SK-N-SH (cell line): ENCODE measurements at regions not wholly inside any gene's neighbourhood (a gene's known extent, or its start where the extent isn't known, plus 50 kb on each side); places are given as distances from the start of the nearest gene placed in this dataset.

ENCODE experiments used
- CTCF ChIA-PET: fragments of 300-600, 350-600 bp; formaldehyde crosslinking; extraction: SDS; loops from one replicate; lab custom pipeline; 2021; lab: Yijun Ruan, JAX
- POLR2A ChIA-PET: fragments of 350-600 bp; sonication (Branson Sonifier 250); formaldehyde crosslinking; extraction: SDS; loops from one replicate; lab custom pipeline; 2020; ENCODE audit warnings: antibody characterized with exemption, inconsistent platforms; lab: Yijun Ruan, JAX
- DNase-seq: peaks from one replicate; pipeline ENCODE4 v3.0.0; 2012
- H2AFZ ChIP-seq: fragments of 200-600 bp; sonication (generic); 2 replicates; pipeline ENCODE4 v1.8.1; 2016; ENCODE audit warnings: antibody characterized with exemption, mild to moderate bottlenecking, low read depth
- H3F3A ChIP-seq: fragments of 200-600 bp; sonication (generic); replicated peaks from 2 replicates; pipeline ENCODE3; 2016; ENCODE audit warnings: antibody characterized with exemption, mild to moderate bottlenecking; ENCODE audit not compliant: insufficient read depth
- H3K27ac ChIP-seq, 2 experiments: fragments of 200-500 bp in 1 of 2; fragments of 200-600 bp in 1 of 2; sonication (Bioruptor generic) in 1 of 2; sonication (generic), shearing (Covaris generic) in 1 of 2; 2 replicates each; pipeline versions ENCODE4 v1.5.1 to v1.6.1; 2014 to 2016; ENCODE audit warnings: low read depth in 2 of 2, inconsistent platforms in 1 of 2, low read length in 1 of 2, mild to moderate bottlenecking in 1 of 2, mixed read lengths in 1 of 2
- H3K27me3 ChIP-seq: fragments of 200-600 bp; sonication (generic), shearing (Covaris generic); 2 replicates; pipeline ENCODE4 v1.6.1; 2016; ENCODE audit warnings: mixed run types; ENCODE audit not compliant: insufficient read depth
- H3K36me3 ChIP-seq, 2 experiments: fragments of 200-500 bp in 1 of 2; fragments of 200-600 bp in 1 of 2; sonication (Bioruptor generic) in 1 of 2; sonication (generic) in 1 of 2; replicated peaks in 1 of 2; 2 replicates each; pipeline versions ENCODE3 to v1.5.1; 2014 to 2016; ENCODE audit warnings: low read length in 1 of 2, mild to moderate bottlenecking in 1 of 2; ENCODE audit not compliant: insufficient read depth in 2 of 2, control insufficient read depth in 1 of 2
- H3K4me1 ChIP-seq, 2 experiments: fragments of 200-500 bp in 1 of 2; fragments of 200-600 bp in 1 of 2; sonication (Bioruptor generic) in 1 of 2; sonication (generic), shearing (Covaris generic) in 1 of 2; 2 replicates each; pipeline versions ENCODE4 v1.5.1 to v1.6.1; 2014 to 2016; ENCODE audit warnings: low read depth in 1 of 2, low read length in 1 of 2, mixed run types in 1 of 2; ENCODE audit not compliant: insufficient read depth in 2 of 2, control insufficient read depth in 1 of 2
- H3K4me2 ChIP-seq: fragments of 200-600 bp; sonication (generic), shearing (Covaris generic); 2 replicates; pipeline ENCODE4 v1.6.1; 2017; ENCODE audit warnings: mixed run types
- H3K4me3 ChIP-seq, 2 experiments: fragments of 200-500 bp in 1 of 2; fragments of 200-600 bp in 1 of 2; sonication (Bioruptor generic) in 1 of 2; sonication (generic), shearing (Covaris generic) in 1 of 2; 2 replicates each; pipeline versions ENCODE4 v1.5.1 to v1.8.1; 2014 to 2016; ENCODE audit warnings: low read depth in 2 of 2, inconsistent platforms in 1 of 2, low read length in 1 of 2, mild to moderate bottlenecking in 1 of 2, mixed read lengths in 1 of 2, moderate library complexity in 1 of 2
- H3K79me2 ChIP-seq: fragments of 200-600 bp; sonication (generic); 2 replicates; pipeline ENCODE4 v1.8.1; 2017; ENCODE audit warnings: mild to moderate bottlenecking; ENCODE audit not compliant: insufficient read depth
- H3K9ac ChIP-seq: fragments of 200-600 bp; sonication (generic); 2 replicates; pipeline ENCODE4 v1.6.1; 2017; ENCODE audit warnings: mixed run types
- H3K9me2 ChIP-seq: fragments of 200-600 bp; sonication (generic); 2 replicates; pipeline ENCODE4 v1.6.1; 2017; ENCODE audit warnings: mixed run types
- H3K9me3 ChIP-seq: fragments of 200-600 bp; sonication (generic); 2 replicates; pipeline ENCODE4 v1.6.1; 2017; ENCODE audit warnings: mixed run types, mild to moderate bottlenecking, moderate library complexity
- H4K20me1 ChIP-seq: fragments of 200-600 bp; sonication (generic); 2 replicates; pipeline ENCODE4 v1.6.1; 2017; ENCODE audit warnings: mild to moderate bottlenecking, mixed run types; ENCODE audit not compliant: insufficient read depth
- CHD2 ChIP-seq: fragments of 150-350 bp; IDR thresholded peaks from 2 replicates; pipeline ENCODE4 v1.6.1; 2018; ENCODE audit warnings: low read length; ENCODE audit not compliant: partially characterized antibody
- CTCF ChIP-seq: fragments of 200-600 bp; sonication (generic); IDR thresholded peaks from 2 replicates; pipeline ENCODE4 v1.6.1; 2017; ENCODE audit warnings: antibody characterized with exemption, mild to moderate bottlenecking, moderate library complexity
- ELF1 ChIP-seq: IDR thresholded peaks from 2 replicates; pipeline ENCODE4 v1.4.0; 2012
- EZH2phosphoT487 ChIP-seq: fragments of 200-600 bp; sonication (generic); IDR thresholded peaks from 2 replicates; pipeline ENCODE4 v1.6.1; 2017; ENCODE audit warnings: low read depth, mixed run types, mild to moderate bottlenecking, antibody characterized with exemption, moderate library complexity, borderline replicate concordance
- FOSL2 ChIP-seq: IDR thresholded peaks from 2 replicates; pipeline ENCODE4 v1.4.0; 2012; ENCODE audit warnings: low read depth, mild to moderate bottlenecking, moderate library complexity, borderline replicate concordance
- FOXJ3 ChIP-seq: sonication (generic); formaldehyde crosslinking; IDR thresholded peaks from 2 replicates; pipeline ENCODE4 v1.5.1; 2020; ENCODE audit warnings: mild to moderate bottlenecking, missing genetic modification reagents
- FOXM1 ChIP-seq: IDR thresholded peaks from 2 replicates; pipeline ENCODE4 v1.4.0; 2012; ENCODE audit warnings: low read depth, mild to moderate bottlenecking
- GABPA ChIP-seq: IDR thresholded peaks from 2 replicates; pipeline ENCODE4 v1.4.0; 2012; ENCODE audit warnings: low read depth, mild to moderate bottlenecking
- GATA2 ChIP-seq: sonication (generic); formaldehyde crosslinking; IDR thresholded peaks from 2 replicates; pipeline ENCODE4 v1.5.0; 2020; ENCODE audit warnings: mild to moderate bottlenecking, missing genetic modification reagents
- JUND ChIP-seq: IDR thresholded peaks from 2 replicates; pipeline ENCODE4 v1.4.0; 2012
- MEF2A ChIP-seq: IDR thresholded peaks from 2 replicates; pipeline ENCODE4 v1.4.0; 2012; ENCODE audit warnings: low read depth, borderline replicate concordance
- MXI1 ChIP-seq: IDR thresholded peaks from 2 replicates; pipeline ENCODE4 v1.6.1; 2012; ENCODE audit warnings: mild to moderate bottlenecking, low read depth, low read length, improper control_type of control experiment
- NFIC ChIP-seq: IDR thresholded peaks from 2 replicates; pipeline ENCODE4 v1.4.0; 2012; ENCODE audit warnings: borderline replicate concordance
- PBX3 ChIP-seq: IDR thresholded peaks from 2 replicates; pipeline ENCODE4; 2012
- POLR2AphosphoS5 ChIP-seq: IDR thresholded peaks from 2 replicates; pipeline ENCODE4 v1.6.1; 2012; ENCODE audit warnings: low read depth, low read length
- RAD21 ChIP-seq: IDR thresholded peaks from 2 replicates; pipeline ENCODE4 v1.6.1; 2012; ENCODE audit warnings: mild to moderate bottlenecking, low read length
- RXRA ChIP-seq: IDR thresholded peaks from 2 replicates; pipeline ENCODE4 v1.4.0; 2012; ENCODE audit warnings: low read depth, mild to moderate bottlenecking, borderline replicate concordance
- SIN3A ChIP-seq: IDR thresholded peaks from 2 replicates; pipeline ENCODE4 v1.6.1; 2012; ENCODE audit warnings: low read depth, mild to moderate bottlenecking, low read length, moderate library complexity, borderline replicate concordance
- TAF1 ChIP-seq: IDR thresholded peaks from 2 replicates; pipeline ENCODE4 v1.6.1; 2012; ENCODE audit warnings: low read depth, mild to moderate bottlenecking, low read length, moderate library complexity, borderline replicate concordance
- TCF12 ChIP-seq: IDR thresholded peaks from 2 replicates; pipeline ENCODE4 v1.4.0; 2012
- TEAD4 ChIP-seq: IDR thresholded peaks from 2 replicates; pipeline ENCODE4 v1.4.0; 2012; ENCODE audit warnings: mild to moderate bottlenecking, borderline replicate concordance; ENCODE audit not compliant: insufficient read depth
- USF1 ChIP-seq: IDR thresholded peaks from 2 replicates; pipeline ENCODE4 v1.4.0; 2012; ENCODE audit warnings: low read depth, borderline replicate concordance
- WGBS: methylation state at CpG from one replicate; pipeline ENCODE4 v1.1.6; 2017; ENCODE audit warnings: low lambda C conversion rate; 5-methylcytosine and 5-hydroxymethylcytosine counted together
- TF ChIP-seq, protein P1 (sequence below): IDR thresholded peaks from 2 replicates; pipeline ENCODE4 v1.4.0; 2012; ENCODE audit warnings: low read depth
- TF ChIP-seq, protein P2 (sequence below): IDR thresholded peaks from 2 replicates; pipeline ENCODE4 v1.4.0; 2012; ENCODE audit warnings: low read depth, borderline replicate concordance

- no peak for TF ChIP-seq GATA2 (CRISPR knock-in tag)
- TF ChIP-seq MEF2A = no peak
- no peak for TF ChIP-seq SIN3A
- TF ChIP-seq TCF12 = peak; percentile 50
- no peak for TF ChIP-seq FOXJ3
- peak; percentile 30; the same call in 1 of the 2 replicates for TF ChIP-seq FOSL2
- TF ChIP-seq RAD21 = no peak
- TF ChIP-seq JUND = peak; percentile 50
- peak; percentile 29; the same call in 1 of the 2 replicates for TF ChIP-seq NFIC
- TF ChIP-seq POLR2AphosphoS5 = no peak
- TF ChIP-seq FOXM1 = no peak
- no peak for TF ChIP-seq USF1
- no peak for TF ChIP-seq CHD2
- TF ChIP-seq MXI1 = no peak
- TF ChIP-seq, all 33 proteins: peak for 7
Measured at GRCh38 chr5:158390577-158390976, 531.6 kb upstream of the CLINT1 start (continued).

DNA sequence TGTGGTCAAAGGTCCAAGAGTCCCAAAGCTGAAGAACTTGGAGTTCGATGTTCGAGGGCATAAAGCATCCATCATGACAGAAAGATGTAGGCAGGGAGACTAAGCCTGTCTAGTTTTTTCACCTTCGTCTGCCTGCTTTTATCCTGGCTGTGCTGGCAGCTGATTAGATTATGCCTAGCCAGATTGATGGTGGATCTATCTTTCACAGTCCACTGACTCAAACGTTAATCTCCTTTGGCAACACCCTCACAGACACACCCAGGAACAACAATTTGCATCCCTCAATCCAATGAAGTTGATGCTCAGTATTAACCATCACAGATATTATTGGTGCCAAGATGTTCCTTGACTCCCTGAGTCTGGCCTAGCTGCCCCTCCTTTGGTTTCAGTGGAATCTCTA is 530.8 kb upstream of the CLINT1 start:
- H3K4me1 ChIP-seq = peaks cover 5 to 19% of the 10 kb centered on the region in 2 experiments; a peak in 3 of 4 replicates
- no peaks in the 10 kb centered on the region for H3K79me2 ChIP-seq
- CTCF ChIA-PET = no interaction called here
- POLR2A ChIA-PET = no interaction called here
- no peaks in the 10 kb centered on the region for H3K9me3 ChIP-seq
- peak overlapping the region in 1 of 2 experiments; percentile 34; a peak in 1 of 4 replicates for H3K27ac ChIP-seq
- no peak for DNase-seq
- H4K20me1 ChIP-seq = no peaks in the 10 kb centered on the region
- no peaks in the 10 kb centered on the region for H3K27me3 ChIP-seq
- H3K36me3 ChIP-seq = no peaks in the 10 kb centered on the region
- WGBS = 87% methylated on average over 3 of the region's 4 CpGs
- no peak overlapping the region for H3K9ac ChIP-seq
- H3F3A ChIP-seq = peaks cover 21% of the 10 kb centered on the region
- no peaks in the 10 kb centered on the region for H3K9me2 ChIP-seq
- H3K4me3 ChIP-seq = no peak overlapping the region
- H2AFZ ChIP-seq = no peak overlapping the region
- no peak overlapping the region for H3K4me2 ChIP-seq
- TF ChIP-seq GABPA = no peak
- TF ChIP-seq GATA2 (CRISPR knock-in tag) = no peak
- TF ChIP-seq CHD2 = no peak
- no peak for TF ChIP-seq ELF1
- no peak for TF ChIP-seq NFIC
- no peak for TF ChIP-seq USF1
- no peak for TF ChIP-seq FOXJ3
- no peak for TF ChIP-seq PBX3
- TF ChIP-seq JUND = no peak
- TF ChIP-seq MXI1 = no peak
- TF ChIP-seq TAF1 = no peak
- TF ChIP-seq RXRA = no peak
- TF ChIP-seq EZH2phosphoT487 = no peak
- no peak for TF ChIP-seq FOXM1
- TF ChIP-seq TEAD4 = no peak
- TF ChIP-seq, protein P1, sequence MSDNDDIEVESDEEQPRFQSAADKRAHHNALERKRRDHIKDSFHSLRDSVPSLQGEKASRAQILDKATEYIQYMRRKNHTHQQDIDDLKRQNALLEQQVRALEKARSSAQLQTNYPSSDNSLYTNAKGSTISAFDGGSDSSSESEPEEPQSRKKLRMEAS = no peak
- TF ChIP-seq, protein P2, sequence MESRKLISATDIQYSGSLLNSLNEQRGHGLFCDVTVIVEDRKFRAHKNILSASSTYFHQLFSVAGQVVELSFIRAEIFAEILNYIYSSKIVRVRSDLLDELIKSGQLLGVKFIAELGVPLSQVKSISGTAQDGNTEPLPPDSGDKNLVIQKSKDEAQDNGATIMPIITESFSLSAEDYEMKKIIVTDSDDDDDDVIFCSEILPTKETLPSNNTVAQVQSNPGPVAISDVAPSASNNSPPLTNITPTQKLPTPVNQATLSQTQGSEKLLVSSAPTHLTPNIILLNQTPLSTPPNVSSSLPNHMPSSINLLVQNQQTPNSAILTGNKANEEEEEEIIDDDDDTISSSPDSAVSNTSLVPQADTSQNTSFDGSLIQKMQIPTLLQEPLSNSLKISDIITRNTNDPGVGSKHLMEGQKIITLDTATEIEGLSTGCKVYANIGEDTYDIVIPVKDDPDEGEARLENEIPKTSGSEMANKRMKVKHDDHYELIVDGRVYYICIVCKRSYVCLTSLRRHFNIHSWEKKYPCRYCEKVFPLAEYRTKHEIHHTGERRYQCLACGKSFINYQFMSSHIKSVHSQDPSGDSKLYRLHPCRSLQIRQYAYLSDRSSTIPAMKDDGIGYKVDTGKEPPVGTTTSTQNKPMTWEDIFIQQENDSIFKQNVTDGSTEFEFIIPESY = no peak
- TF ChIP-seq CTCF = no peak
- TF ChIP-seq SIN3A = no peak
